NCI-H2171 treated with DMSO at 0.1 percent for 48 hours (cell line): ENCODE measurements at regions not wholly inside any gene's neighbourhood (a gene's known extent, or its start where the extent isn't known, plus 50 kb on each side); places are given as distances from the start of the nearest gene placed in this dataset.
"Not testable (repeated sequence)": the region's sequence is repeated elsewhere in the genome, so short reads cannot be mapped to it uniquely, and the experiment has no call there.

ENCODE experiments used
- DNase-seq: peaks from one replicate; lab custom pipeline; 2025; lab: John Stamatoyannopoulos, UW

- DNase-seq: no peak
These were observed 353.3 kb downstream of the HACE1 start for GRCh38 chr6:104506429-104506828.

DNA sequence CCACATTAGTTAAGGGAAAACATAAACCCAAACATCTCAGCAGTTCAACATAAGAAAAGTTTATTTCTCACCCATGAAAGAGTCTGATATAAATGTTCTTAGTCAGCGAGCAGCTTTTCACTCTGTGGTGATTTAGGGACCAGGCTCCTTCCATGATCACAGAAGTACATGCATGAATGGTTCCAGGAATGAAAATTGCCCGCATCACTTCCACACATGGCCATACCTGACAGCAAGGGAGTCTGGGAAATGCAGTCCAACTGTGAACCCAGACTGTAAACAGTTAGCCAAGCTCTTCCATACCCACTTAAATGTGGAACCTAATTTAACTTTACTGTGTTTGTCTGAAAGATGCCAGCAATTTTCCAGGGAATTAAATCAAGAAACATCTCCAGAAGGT is 353.9 kb downstream of the HACE1 start:
- no peak for DNase-seq

- DNase-seq: no peak
These were observed 359.5 kb downstream of the HACE1 start for GRCh38 chr6:104500265-104500664.

- DNase-seq: no peak
These were observed 373.7 kb downstream of the HACE1 start for GRCh38 chr6:104486035-104486434.

GRCh38 chr6:104484626-104485025 is 375.1 kb downstream of the HACE1 start:
- no peak for DNase-seq

DNA sequence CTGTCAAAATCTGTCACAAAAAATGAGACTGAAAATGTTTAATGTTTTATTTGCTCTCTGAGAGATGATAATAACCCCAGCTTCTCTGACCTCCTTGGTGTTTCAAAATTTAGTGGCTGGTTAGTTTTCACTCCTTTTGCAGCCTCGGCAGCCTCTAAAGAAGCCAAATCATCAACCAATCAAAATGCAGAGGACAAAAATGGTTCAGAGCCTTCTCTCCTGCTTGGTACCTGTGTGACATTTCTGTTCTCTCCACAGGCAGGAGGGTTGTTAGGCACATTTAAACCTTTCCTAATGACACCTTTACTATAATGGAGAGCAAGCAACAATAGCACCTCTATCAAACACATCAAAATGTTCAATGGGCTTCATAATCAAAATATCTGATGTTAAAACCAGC is 375.5 kb downstream of the HACE1 start:
- no peak for DNase-seq

- DNase-seq: peak; percentile 3
These were observed 376.4 kb downstream of the HACE1 start for GRCh38 chr6:104483225-104483834.

DNA sequence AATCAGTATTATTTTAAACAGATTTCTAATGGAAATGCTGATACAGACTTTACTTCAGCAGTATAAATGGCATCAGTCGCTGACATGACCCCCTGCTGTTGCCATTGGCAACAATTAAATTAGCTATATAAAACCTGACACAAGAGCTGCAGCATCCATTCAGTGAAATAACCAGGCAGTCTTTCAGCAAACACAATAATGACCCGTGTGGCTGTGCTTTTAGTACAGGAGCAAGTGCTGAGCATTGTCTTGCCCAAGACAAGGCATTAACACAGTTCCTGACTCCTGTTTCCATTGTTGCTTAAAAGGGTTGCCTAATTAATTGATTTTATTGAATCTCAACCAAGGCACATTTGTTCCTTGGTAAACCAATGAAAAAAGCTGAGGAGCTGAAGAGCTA is 382.1 kb downstream of the HACE1 start:
- no peak for DNase-seq

DNA sequence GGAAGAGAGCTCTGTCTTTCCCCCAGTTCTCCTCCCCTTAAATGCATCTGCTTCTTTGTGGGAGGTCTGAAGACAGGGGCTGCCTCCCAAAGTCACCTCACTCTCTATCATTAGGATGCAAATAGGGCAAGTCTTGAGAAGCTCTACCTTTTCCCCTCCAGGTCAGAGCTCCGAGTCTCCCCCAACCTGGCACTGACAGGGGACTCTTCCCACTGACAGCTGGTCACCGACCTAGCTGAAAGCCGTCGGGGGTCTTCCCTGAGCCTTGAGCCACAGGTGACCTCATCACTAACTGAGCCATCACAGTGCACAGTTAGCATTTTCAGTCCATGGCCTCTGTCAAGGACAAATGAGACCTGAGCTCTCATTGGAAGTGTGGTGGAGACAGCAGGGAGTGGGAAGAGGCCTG is 386.7 kb downstream of the HACE1 start:
- DNase-seq: no peak

DNA sequence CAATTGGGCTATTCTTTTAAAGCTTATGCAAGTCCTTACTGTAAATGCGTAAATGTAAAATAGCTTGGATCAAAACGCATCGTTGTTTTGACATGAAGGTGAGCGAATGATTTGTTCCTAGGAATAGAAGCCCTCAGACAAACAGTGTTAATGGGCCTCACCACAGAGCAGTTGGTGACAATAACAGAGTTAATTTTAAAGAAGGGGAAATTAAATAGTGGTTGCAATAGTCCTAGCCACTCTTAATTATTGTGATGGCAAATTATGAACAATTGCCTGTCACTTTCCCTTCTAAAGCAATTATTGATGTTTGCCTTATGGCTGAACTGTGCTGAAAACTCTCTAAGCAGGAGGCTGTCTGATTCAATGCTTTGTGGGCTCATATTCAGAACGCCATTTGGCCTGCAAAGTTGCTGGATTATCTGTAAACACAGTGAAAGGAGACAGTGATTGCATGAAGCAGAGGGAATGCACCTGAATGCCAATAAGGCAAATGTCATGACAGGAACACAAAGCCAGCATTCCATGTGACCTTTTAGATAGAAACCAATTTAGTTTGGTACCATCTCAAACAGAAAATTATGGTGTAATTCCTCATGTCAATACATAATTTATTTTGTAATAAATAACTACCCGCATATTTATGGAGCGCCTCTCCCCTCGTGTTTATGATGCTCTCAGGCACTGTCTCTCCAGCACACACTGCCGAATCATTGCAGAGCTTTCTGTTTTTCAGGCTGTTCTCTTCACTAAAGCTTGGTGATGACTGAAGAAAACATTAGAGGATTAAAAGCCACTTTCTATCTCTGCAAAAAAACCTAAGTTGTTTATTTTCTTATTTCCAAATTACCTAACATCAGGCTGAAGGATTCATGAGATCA is 387.5 kb downstream of the HACE1 start:
- no peak for DNase-seq

- no peak for DNase-seq
These were observed 393.4 kb downstream of the HACE1 start for GRCh38 chr6:104466306-104466705.

GRCh38 chr6:104462811-104463599 is 396.7 kb downstream of the HACE1 start:
- peak; percentile 16 for DNase-seq

DNA sequence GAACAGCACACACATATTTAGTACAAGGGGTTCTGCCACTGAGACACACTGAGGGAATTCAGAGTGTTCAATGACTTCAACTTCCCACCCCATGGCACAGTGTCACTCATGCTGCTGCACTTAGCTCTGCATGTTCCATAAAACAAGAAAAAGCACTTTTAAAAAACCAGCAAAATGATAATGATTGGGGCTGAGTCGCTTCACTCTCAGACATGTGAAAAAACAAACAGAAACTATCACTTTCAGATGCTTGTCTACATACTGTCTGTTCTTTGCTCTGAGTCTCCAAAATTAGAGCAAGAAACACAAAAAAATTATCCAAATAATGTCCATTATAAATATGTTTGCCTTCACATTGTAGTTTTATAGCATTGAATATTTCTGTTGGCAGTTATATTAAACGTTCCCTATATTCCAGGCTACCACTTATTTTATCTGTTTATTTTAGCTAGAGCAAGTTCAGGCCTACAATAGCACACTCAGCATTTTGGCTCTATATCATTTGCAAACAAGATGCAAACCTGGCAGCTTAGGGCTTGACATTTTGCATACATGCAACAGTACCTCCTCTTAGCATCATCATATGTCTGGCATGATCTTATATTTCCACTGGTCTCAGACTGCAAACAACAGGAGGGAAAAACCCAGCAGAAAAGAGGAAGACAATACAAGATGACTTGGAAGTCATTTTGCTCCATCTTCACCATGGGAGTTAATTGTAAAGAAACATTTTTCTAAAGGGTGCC is 398.8 kb downstream of the HACE1 start:
- no peak for DNase-seq

DNA sequence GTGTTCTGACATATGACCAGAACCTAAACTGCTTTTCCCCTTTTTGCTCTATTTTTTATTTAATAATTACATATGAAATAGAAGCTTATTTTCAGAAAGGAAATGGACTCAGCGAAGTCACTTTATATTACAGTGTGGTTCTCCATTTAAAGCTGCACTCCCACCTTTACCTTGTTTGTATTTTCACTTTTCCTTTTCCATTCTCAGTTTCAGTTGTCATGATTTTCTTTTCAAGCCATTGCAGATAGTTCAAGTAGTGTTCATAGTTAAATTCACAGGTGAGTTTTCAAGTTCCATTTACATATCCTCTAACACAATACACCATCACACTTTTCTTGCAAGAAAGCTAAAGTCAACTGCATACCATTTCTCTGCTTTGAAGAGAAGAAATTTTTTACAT is 400.2 kb downstream of the HACE1 start:
- DNase-seq: no peak

GRCh38 chr6:104449918-104450317 is 409.8 kb downstream of the HACE1 start:
- DNase-seq: no peak

GRCh38 chr6:104446101-104447080 is 413.3 kb downstream of the HACE1 start:
- not testable (repeated sequence) for DNase-seq

- no peak for DNase-seq
These were observed 425.2 kb downstream of the HACE1 start for GRCh38 chr6:104434519-104434918.

- peak; percentile 59 for DNase-seq
These were observed 428.6 kb downstream of the HACE1 start for GRCh38 chr6:104431096-104431495.

DNA sequence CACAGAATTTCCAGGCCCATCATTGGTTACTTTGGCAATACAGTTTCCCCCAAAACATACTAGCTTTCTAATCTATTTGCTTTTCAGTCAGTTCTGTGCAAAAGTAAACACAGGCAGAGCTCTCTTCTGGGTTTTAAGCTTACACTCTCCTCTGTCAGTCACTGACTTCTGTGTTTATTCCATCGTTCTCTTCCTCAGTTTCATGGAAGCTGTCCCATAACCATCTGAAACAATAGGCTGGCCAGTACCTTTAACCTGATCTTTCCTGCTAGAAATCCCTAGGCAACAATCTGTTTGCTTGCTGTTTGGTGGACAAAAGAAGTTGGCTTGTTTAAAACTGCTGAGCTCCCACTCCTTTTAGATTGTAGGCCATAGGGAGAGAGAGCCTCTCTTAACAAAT is 431.5 kb downstream of the HACE1 start:
- DNase-seq: no peak

GRCh38 chr6:104423691-104424090 is 436.0 kb downstream of the HACE1 start:
- no peak for DNase-seq

- no peak for DNase-seq
These were observed 438.1 kb downstream of the HACE1 start for GRCh38 chr6:104421650-104422049.
